Left lung (tissue), 4 donors: ENCODE measurements at regions not wholly inside any gene's neighbourhood (a gene's known extent, or its start where the extent isn't known, plus 50 kb on each side); places are given as distances from the start of the nearest gene placed in this dataset.

ENCODE experiments used
- ATAC-seq: fragments of 200-7000 bp; cut with Tn5 transposase; one replicate; pipeline ENCODE4 v1.9.1; 2020; ENCODE audit warnings: moderate library complexity
- DNase-seq, 4 donors: peaks; one replicate each; pipeline ENCODE4 v3.0.0-alpha.2; 2013 to 2020
- H3K27ac ChIP-seq, 2 donors: fragments of 200-600 bp; sonication (generic) in 1 of 2; one replicate each; pipeline versions ENCODE4 v1.5.0 to v1.8.0; 2020 to 2021
- H3K27me3 ChIP-seq, 2 donors: fragments of 200-600 bp; sonication (generic) in 1 of 2; one replicate each; pipeline versions ENCODE4 v1.5.0 to v1.8.0; 2020 to 2021
- H3K36me3 ChIP-seq, 2 donors: fragments of 200-600 bp; sonication (generic) in 1 of 2; one replicate each; pipeline versions ENCODE4 v1.5.0 to v1.8.0; 2020 to 2021
- H3K4me1 ChIP-seq, 2 donors: fragments of 200-600 bp; one replicate each; pipeline ENCODE4 v1.8.0; 2021
- H3K4me3 ChIP-seq, 2 donors: fragments of 200-600 bp; sonication (generic) in 1 of 2; one replicate each; pipeline versions ENCODE4 v1.5.0 to v1.8.0; 2020 to 2021; ENCODE audit warnings: mild to moderate bottlenecking in 1 of 2
- H3K9me3 ChIP-seq, 2 donors: fragments of 200-600 bp; sonication (generic) in 1 of 2; one replicate each; pipeline versions ENCODE4 v1.5.0 to v1.8.0; 2020 to 2021
- CTCF ChIP-seq, 2 donors: fragments of 200-600 bp; sonication (generic) in 1 of 2; IDR thresholded peaks; one replicate each; pipeline versions ENCODE4 v1.5.0 to v1.8.0; 2021; ENCODE audit warnings: antibody characterized with exemption in 2 of 2
- intact Hi-C, 2 donors: fragments of 100-400 bp; cut with DNase I; formaldehyde crosslinking; loops; one replicate each; pipeline versions ENCODE4 v1.11.2 to v1.14.2; 2022
- donor health status: DM: no; HTN: yes; CAD: no.
- donor health status: DM: no; HTN: no; CAD: no.

GRCh38 chr16:59385491-59385890, 651.4 kb upstream of the GOT2 start:
- no peak overlapping the region for H3K27ac ChIP-seq
- ATAC-seq (no peak), DNase-seq (peak in 2 of 4 donors; percentile 3 to 7)
- H3K27me3 ChIP-seq, result no peaks in the 10 kb centered on the region
- H3K36me3 ChIP-seq, result no peaks in the 10 kb centered on the region
- intact Hi-C loops, result no loop called here
- no peak for TF ChIP-seq CTCF (IDR thresholded peaks at IDR 0.05)
- no peaks in the 10 kb centered on the region for H3K9me3 ChIP-seq
- H3K4me1 ChIP-seq, result no peaks in the 10 kb centered on the region
- H3K4me3 ChIP-seq, result no peak overlapping the region

- ATAC-seq, result no peak
- no peaks in the 10 kb centered on the region for H3K36me3 ChIP-seq
- no peaks in the 10 kb centered on the region for H3K4me1 ChIP-seq
- H3K27ac ChIP-seq, result no peak overlapping the region
- intact Hi-C loops, result no loop called here
- no peaks in the 10 kb centered on the region for H3K9me3 ChIP-seq
- H3K4me3 ChIP-seq, result no peak overlapping the region
- no peak for TF ChIP-seq CTCF (IDR thresholded peaks at IDR 0.05)
- no peak for DNase-seq
- H3K27me3 ChIP-seq, result no peaks in the 10 kb centered on the region
Measured at GRCh38 chr16:59373632-59374031, 639.5 kb upstream of the GOT2 start.

- H3K27ac ChIP-seq, result no peak overlapping the region
- no peak overlapping the region for H3K4me3 ChIP-seq
- no peaks in the 10 kb centered on the region for H3K27me3 ChIP-seq
- TF ChIP-seq CTCF (IDR thresholded peaks at IDR 0.05), result no peak
- intact Hi-C loops, result no loop called here
- ATAC-seq, result no peak
- H3K9me3 ChIP-seq, result no peaks in the 10 kb centered on the region
- DNase-seq, result no peak
- no peaks in the 10 kb centered on the region for H3K36me3 ChIP-seq
- no peaks in the 10 kb centered on the region for H3K4me1 ChIP-seq
Measured at GRCh38 chr16:59370717-59371116, 636.6 kb upstream of the GOT2 start.

GRCh38 chr16:59369523-59369922, 635.4 kb upstream of the GOT2 start:
- Histone ChIP-seq H3K36me3 (no peaks in the 10 kb centered on the region), H3K4me1 (no peaks in the 10 kb centered on the region), H3K9me3 (no peaks in the 10 kb centered on the region), H3K27me3 (no peaks in the 10 kb centered on the region), H3K4me3 (no peak overlapping the region), H3K27ac (no peak overlapping the region)
- DNase-seq (no peak), ATAC-seq (no peak)
- intact Hi-C loops, result no loop called here
- no peak for TF ChIP-seq CTCF (IDR thresholded peaks at IDR 0.05)

- no peaks in the 10 kb centered on the region for H3K36me3 ChIP-seq
Measured at GRCh38 chr16:59368586-59368985, 634.5 kb upstream of the GOT2 start.

More at GRCh38 chr16:59368586-59368985, 634.5 kb upstream of the GOT2 start:
- Histone ChIP-seq H3K4me1 (no peaks in the 10 kb centered on the region), H3K27ac (no peak overlapping the region), H3K9me3 (peaks cover 0 to 2% of the 10 kb centered on the region in 2 donors), H3K27me3 (no peaks in the 10 kb centered on the region), H3K4me3 (no peak overlapping the region)
- ATAC-seq (no peak), DNase-seq (no peak)
- intact Hi-C loops, result no loop called here
- TF ChIP-seq CTCF (IDR thresholded peaks at IDR 0.05), result no peak
